Inferior parietal cortex (tissue), 1 donor: ENCODE measurements at regions not wholly inside any gene's neighbourhood (a gene's known extent, or its start where the extent isn't known, plus 50 kb on each side); places are given as distances from the start of the nearest gene placed in this dataset.

Experiments
- DNase-seq: peaks from one replicate; pipeline ENCODE4 v3.0.0-alpha.2; 2016; ENCODE audit errors: extremely low spot score

DNA sequence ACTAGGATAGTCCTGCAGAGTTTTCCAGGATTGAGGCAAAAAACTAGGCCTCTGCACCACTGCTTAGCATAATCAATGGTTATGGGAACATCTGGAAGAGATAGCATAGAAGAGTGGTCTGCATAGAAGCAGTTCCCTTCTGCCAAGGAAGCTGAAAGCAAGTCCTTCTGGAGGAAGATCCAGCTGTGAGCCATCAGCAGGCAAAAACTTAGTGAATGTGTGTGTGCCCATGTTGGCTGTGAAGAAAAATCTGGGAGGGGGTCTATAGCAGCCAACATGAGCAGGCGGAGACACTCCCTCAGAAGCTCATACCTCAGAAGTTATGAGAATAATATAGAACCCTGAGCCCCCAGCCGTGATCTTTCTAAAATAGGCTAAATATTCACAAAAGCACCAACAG lies 228.1 kb upstream of the STEAP1 start:
- DNase-seq: no peak

DNA sequence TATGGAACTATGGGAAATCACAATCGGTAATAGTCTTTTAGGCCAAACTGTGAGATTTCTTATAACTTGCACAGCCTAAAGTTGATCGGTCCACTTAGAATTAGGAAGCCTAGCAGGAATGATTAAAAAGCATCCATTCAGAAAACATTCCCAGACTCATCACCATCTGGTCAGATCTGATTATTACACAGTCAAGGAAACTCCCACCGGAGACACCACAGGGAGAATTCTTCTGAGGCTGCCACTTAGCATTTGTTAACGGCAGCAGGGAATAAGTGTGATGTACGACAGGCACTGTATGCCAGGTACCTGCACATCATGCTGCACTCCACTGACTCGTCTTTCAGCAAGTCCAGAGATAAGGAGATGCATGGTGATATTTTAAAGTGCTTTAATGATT lies 227.6 kb upstream of the STEAP1 start:
- no peak for DNase-seq

DNA sequence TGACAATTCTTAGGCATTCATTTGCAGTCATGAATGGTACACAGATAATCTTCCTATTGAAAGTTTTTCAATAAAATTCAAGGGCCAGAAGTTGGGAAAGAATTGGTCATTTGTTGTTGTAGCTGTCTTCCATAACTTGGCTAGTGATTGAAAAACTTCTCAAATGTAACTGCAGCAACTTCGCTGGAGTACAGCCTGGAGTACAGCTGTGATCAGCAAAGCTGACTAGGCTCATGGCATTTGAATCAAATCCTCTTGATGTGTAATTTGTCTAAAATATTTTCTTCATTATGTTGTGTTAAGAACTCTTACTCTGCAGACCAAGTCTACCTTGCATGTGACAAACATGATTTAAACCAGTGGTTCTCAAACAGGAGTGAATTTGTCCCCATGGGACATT lies 226.5 kb upstream of the STEAP1 start:
- no peak for DNase-seq

DNA sequence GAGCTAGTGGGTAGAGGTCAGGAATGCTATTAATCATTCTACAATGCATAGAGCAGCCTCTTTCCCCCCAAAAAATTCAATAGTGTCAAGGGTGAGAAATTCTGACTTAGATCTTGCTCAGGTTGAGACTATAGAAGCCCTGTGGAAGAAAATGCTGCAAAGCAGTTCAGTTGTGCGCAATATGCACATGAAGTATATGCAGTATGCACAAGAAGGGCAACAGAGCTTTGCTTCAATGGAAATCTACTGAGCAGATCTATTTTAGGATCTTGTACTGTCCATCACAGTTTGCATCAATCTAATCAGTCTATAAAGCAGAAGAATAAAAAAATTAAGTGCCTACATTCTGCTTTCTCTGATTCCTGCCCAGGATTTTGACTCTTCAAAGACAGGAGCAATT lies 225.8 kb upstream of the STEAP1 start:
- no peak for DNase-seq

DNA sequence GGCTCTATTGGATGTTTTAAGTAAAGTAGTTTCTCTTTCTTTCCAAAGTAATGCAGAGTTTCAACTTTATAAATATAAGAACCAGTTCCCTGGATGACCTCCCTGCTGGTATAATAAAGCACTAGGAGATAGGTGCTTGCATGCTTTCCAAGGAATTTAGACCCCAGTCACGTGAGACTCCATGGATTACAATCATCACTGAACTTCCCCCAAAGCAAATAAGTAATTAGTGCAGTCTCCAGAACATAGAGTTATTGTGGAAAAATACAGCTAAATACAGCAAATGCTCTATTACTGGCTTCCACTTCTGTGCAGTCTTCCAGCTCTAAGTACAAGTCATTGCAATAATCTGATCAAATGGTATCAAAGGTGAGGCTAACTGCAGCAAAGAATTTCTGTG lies 220.2 kb upstream of the STEAP1 start:
- no peak for DNase-seq

DNA sequence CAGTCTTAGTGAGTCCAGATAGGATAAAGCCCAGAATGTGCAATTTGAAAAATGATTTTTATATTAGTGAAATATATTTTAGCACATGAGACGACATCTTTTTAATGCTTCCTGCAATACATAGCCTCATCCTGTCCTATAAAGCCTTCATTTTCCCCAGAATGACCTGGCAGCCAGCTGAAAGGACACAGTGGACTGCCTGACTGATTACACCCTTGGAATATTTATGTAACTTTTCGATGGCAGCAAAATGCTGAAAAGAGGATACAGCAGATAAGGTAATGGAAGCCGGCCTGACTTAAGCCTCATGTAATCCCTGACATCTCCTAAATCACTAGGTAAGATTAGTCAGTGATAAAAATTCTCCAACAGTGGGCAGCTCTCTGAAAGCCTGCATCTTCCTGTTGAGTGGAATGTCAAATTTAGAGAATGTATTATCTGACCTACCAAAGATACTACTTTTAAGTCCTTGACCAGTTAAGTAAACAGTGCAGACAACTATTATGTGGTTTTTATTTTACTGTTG lies 210.7 kb upstream of the STEAP1 start:
- DNase-seq: no peak

DNA sequence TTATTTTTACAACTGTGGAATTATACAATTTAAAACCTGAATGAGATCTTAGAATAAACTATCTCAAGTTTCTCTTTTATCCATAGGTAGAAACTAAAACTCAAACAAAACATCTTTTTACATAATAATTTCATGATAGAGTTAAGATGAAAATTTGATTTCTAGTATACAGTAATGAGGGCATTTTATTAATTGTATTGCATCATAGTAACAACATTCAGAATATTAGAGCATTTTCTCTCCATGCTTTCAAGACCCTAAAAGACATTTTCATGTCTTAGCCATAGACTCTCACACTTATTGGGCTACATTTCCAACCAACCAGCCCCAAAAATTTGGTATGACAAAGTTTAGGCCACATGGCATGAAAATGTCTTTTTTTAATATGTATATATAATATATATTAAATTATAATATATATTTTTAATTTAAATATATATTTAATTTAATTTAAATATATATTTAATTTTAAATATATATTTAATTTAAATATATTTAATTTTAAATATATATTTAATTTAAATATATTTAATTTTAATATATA lies 195.7 kb upstream of the STEAP1 start:
- DNase-seq: no peak

DNA sequence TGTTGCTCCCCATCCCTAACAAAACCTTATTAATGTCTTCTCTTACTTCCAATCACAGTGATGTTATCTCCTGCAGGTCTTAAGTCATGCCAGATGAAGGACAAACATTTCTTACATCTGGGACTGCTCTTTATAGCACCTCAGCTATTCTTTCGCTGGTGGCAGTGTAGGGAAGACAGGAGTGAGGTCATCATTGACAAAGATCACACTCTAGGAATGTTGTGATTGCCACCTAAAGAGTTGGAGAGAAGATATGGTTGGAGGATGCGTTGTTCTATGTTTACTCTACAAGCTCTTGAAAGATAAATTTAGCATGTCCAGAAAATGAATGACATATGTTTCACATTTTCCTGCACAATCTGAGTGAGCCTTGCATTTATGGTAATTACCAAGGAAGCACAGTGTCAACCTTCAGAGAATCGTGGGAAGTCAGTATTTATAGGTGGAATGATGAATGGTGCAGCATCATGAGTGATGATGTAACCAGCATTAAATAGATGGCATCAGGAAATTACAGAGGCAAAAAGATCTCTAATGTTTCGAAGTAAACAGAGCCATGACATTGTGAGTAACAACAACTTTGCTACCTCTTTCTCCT lies 188.1 kb upstream of the STEAP1 start:
- DNase-seq: no peak

DNA sequence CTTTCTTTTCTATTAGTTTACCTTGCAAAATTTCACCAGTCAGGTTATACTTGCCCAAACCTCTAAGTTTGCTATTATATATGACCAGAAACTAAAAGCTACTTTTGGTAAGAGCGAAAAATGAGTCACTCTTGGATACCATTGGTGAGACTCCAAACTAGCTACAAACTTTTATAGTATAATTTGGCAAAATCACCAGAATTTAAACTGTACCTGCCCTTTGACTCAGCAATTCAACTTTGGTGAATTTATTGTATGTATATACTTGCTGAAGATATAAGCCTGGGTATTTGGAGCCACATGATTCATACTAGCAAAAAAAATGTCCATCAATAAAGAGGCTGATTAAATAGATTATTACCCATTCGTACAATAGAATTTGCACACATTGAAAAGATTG lies 178.7 kb upstream of the STEAP1 start:
- DNase-seq: no peak

DNA sequence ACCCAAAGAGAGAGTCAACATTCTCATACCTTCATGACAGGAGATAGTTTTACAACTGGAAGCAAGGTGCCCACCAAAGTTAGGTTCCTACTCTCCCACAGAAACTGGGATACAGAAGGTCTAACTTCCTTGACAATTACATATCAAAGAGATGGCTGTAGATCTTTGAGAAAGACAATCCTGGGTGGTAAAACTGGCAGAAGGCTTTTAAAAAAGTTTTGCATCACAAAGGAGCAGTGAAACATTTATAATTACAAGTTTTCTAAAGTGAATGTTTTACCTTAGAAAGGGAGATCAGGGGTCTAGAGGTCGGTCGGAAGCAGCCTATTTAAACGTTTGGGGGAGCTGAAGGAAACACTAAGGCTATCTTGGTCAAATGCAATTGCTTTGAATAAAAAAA lies 166.6 kb upstream of the STEAP1 start:
- DNase-seq: no peak

DNA sequence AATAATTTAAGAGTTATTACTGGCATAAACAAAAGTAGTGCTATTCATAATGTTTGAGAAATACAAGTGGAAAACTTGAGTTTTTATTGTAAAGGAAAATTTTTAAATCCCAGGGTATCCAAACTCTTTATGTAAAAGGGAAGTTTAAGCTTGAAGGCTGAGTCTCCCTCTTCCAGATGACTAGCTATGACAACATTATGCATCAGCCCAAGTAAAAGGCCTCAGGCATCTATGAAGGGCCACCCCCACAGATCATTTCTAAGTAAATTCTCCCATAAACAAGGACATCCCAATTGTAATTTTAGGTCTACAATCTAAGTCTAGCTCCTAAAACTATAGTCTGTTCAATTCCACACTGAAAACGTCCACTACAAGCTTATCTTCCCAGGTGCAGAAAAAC lies 166.2 kb upstream of the STEAP1 start:
- no peak for DNase-seq

DNA sequence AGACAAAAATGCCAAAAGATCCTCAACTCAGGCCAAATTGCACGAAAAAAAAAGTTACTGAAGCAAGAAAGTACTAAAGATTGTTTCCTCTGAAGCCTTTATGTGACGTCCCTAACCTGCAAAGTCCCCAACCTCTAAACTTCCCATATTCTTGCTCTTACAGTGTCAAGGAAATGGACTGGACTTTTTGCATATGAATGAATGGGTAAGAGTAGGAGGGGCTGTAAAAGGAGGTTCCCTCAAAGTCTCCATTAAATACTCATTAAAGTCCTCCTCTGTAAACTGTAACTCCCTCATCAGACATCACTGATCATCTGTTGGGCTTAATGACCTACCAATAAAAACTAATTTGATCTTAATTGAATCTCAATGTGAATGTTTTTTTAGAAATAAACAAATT lies 164.8 kb upstream of the STEAP1 start:
- DNase-seq: no peak

DNA sequence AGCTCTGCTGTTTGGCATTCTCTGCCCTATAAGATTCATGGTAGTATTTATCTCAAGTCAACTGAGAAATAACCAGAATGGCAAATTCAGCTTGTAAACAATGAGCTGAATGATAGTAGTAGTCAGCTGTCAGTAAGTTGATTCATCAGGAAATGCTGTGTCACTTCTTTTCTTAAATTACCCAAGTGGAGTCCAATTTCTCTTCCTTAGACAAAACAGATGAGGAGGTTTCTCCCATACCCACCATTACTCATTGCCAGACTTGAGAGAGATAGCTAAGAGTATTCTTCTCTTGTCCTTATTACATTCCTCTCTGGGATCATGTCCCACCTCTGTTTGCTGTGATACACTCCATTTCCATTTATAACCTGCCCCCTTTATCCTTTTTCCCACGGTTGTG lies 159.8 kb upstream of the STEAP1 start:
- no peak for DNase-seq

DNA sequence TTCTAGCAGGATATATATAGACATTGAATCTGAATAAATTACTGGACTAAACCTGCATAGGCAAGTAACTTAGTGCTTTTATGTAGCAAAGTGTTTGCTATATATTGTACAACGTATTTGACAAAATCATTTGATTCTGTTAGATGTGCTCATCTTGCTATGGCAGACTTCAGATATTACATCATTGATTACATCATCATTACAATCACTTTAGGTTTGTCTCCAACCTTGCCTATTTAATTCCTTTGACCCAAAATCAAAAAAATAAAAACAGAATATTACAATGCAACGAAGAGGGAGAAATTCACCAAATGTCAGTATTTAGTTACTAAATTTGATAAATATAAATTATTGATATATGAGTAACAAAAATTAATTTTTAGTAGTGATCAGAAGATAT lies 155.7 kb upstream of the STEAP1 start:
- DNase-seq: no peak

DNA sequence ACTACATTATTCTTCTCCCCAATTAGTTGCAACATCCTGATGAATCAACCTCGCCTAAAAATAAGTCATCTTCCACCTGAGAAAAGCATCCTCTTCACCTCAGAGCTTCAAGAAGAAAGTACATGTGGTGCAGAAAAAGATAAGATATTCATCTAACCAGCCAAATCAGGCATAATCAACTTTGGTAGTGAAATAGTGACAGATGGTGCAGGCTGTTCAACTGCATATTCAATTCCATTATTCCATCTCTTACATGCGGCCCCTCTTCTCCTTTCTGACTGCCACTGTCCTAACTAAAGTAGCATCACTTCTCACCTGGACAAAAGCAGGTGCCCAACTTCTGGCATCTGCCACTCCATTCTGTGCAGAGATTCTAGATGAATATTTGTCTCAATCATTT lies 148.4 kb upstream of the STEAP1 start:
- DNase-seq: no peak

DNA sequence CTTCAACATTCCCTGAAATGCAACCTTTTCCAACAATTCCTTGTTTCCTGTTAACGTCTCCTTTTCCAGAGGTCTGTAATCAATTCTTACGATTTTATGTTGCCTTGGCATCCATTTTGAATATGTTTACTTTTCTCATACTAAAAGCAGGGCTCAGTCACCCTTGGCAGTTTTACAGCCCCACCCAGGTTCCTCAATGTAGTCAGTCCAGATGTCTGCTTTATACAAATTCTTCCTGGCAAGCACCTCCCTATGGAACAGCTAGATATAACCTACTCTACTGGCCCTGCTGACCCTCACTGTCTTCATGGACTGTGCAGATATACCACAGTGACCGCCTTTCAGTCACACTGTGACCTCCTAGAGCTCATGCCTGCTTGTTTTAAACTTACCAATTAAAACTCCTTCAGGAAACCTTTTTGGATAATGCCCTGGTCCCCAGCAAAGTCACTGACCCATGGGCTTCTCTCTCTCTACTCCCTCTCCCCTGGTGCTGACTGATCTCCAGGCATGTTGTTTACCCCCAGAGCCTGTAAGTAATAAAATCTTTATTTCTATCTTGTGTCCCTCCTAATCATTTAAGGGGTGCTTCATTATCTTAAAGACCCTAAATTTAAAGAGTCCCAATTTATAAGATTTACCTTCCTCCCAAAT lies 147.1 kb upstream of the STEAP1 start:
- no peak for DNase-seq

DNA sequence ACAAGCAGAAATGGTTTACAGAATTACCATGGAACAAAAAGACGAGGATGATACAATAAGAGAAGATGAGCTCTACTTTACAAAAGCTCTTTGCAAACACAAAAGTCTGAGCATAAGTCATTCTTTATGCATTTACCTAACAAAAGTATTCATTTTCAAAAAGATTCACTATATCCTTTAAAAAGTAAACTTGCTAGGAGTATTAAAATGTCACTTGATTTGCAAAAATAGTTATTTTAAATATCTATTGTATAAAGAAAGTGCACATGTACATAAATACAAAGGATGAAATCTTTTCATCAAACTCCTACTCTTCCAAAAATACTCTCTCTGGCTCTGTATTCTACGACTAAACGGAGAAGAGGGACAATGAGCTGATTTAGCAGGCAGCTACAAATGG lies 146.4 kb upstream of the STEAP1 start:
- no peak for DNase-seq

DNA sequence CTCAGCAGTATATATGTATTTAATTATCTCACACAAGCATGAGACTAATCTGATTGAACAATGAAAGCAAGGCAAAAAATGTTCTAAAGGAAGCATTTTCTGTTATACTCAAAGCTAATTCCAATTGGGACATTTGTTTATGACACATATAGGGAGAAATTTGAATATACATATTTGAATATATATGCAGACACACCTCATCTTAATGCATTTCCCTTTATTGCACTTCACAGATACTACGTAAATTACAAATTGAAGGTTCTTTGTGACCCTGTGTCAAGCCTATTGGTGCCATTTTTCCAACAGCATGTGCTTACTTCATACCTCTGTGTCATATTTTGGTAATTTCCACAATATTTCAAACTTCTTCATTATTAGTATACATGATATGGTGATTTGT lies 132.1 kb upstream of the STEAP1 start:
- DNase-seq: no peak

DNA sequence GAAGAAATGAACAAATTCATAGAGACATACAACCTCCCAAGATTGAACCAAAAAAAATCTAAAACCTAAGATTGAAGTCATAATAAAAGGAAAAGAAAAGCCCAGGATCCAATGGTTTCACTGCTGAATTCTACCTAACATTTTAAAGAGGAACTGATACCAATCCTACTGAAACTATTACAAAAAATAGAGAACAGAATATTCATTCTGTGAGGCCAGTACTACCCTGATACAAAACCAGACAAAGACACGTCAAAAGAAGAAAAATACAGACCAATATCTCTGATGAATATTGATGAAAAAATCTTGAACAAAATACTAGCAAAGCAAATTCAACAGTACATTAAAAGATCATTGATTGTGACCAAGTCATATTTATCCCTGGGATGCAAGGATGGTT lies 128.5 kb upstream of the STEAP1 start:
- DNase-seq: no peak

DNA sequence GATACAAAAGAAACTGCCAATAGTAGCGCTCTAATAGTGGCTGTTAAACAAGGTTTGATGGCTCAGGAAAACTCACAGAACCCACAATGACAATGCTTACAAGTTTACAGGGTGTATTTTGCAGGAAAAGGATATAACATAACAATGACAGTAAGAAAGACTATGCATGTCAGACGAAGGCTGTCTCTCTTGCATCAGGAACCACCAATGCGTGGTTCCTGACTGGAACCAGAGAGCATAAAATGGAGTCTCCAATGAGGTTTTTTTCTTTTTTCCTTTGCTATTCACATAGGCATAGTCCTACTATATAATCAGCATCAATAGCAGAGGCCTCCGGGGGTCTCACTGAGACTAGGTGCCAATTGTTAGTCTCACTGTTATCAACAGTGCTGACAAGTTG lies 120.4 kb upstream of the STEAP1 start:
- DNase-seq: no peak

DNA sequence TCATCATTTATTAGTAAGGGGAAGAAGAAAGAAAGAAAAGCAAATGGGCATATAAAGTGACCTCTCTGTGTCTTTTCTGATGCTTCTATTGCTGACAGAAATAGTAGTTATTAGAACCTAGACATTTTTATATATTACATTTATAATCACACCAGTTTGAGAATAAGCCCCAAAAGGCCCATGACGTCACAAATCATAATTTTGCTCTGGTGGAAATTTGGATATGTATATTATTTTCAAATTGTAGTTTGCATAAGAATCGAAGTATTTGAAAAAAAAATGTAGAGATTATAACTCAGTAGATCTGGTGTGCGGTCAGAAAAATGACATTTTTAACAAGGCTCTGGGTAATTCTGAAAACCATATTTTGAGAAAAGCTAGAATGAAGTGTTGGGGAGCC lies 101.2 kb upstream of the STEAP1 start:
- no peak for DNase-seq

DNA sequence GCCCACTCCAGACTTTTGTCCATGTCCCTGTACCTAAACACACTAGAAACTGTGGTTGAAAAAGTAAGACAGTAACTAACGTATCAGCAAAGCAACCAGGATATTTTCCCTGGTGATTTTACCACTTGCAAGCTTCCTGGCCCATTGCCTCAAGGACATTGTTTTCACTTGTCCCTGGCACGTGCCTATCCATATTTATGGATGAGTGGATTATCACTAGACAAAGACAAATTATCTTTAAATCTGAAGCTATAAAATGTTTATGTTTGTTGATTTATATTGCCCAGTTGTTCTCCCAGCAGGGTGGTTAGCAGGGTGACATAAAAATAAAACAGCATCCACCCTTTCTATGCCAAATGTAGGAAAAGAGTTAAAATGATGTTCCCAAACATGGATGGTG lies 93.2 kb upstream of the STEAP1 start:
- no peak for DNase-seq

DNA sequence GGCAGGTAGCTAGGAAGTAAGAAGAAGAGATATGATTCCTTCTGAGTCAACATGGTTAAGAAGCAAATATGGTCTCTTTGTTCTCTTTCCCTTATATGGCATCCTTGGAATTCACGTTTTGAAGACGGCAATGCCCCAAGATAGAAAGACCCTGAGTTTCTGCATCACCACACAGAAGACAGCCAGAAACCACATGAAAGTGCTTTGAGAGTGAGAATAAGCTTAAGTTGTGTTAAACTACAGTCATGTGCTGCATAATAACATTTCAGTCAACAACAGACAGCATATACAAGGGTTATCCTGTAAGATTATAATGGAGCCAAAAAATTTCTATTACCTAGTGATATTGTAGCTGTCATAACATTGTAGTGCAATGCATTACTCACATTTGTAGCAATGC lies 89.9 kb upstream of the STEAP1 start:
- no peak for DNase-seq

DNA sequence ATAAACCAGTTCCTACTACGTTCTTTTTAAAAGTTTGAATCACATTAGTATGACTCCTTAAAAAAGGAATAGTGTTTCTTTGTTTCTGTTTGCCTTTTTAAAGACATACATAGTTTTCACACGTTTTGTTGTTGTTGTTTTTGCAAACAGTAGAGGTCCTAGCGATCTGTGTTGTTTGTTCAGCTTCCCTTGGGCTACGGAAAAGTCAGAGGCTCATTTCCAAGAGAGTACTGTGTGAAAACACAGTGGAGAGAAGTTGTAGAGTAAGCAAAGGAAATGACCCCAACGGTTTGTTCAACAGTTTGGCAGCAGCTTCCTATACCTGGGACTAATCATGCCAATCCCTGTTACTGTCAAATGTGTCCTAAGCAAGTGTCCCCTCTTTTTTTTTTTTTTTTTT lies 87.1 kb upstream of the STEAP1 start:
- no peak for DNase-seq
